Endothelial cell of hepatic sinusoid (primary cell): ENCODE measurements at regions not wholly inside any gene's neighbourhood (a gene's known extent, or its start where the extent isn't known, plus 50 kb on each side); places are given as distances from the start of the nearest gene placed in this dataset.

Experiments
- in situ Hi-C: cut with HindIII; loops from 2 replicates; pipeline ENCODE4 v1.10.0; 2017; ENCODE audit warnings: low sequenced_read_pairs

- in situ Hi-C loops, result no loop called here
These were observed 249.8 kb downstream of the TXNL1 start for GRCh38 chr18:56388571-56388970.

- in situ Hi-C loops, result no loop called here
These were observed 251.5 kb downstream of the TXNL1 start for GRCh38 chr18:56386856-56387255.

- in situ Hi-C loops, result no loop called here
These were observed 255.0 kb downstream of the TXNL1 start for GRCh38 chr18:56383349-56383748.

- in situ Hi-C loops, result no loop called here
These were observed 255.9 kb downstream of the TXNL1 start for GRCh38 chr18:56382541-56382940.

- in situ Hi-C loops, result no loop called here
These were observed 257.2 kb downstream of the TXNL1 start for GRCh38 chr18:56381196-56381595.

- in situ Hi-C loops, result no loop called here
These were observed 257.7 kb downstream of the TXNL1 start for GRCh38 chr18:56380685-56381084.

GRCh38 chr18:56379256-56379655 is 259.1 kb downstream of the TXNL1 start:
- in situ Hi-C loops, result loop anchor here (5.0 kb wide), 2 partner anchors 33 to 57 kb away; no protein-coding TSS in a partner anchor

GRCh38 chr18:56377231-56377630 is 261.2 kb downstream of the TXNL1 start:
- in situ Hi-C loops, result loop anchor here (5.0 kb wide), 2 partner anchors 35 to 55 kb away; no protein-coding TSS in a partner anchor

- in situ Hi-C loops, result no loop called here
These were observed 264.3 kb downstream of the TXNL1 start for GRCh38 chr18:56374007-56374655.

- in situ Hi-C loops, result no loop called here
These were observed 264.8 kb downstream of the TXNL1 start for GRCh38 chr18:56373601-56374000.

GRCh38 chr18:56368066-56368465 is 270.3 kb downstream of the TXNL1 start:
- in situ Hi-C loops, result no loop called here

- in situ Hi-C loops, result no loop called here
These were observed 279.6 kb downstream of the TXNL1 start for GRCh38 chr18:56358608-56359280.

- in situ Hi-C loops, result no loop called here
These were observed 284.6 kb downstream of the TXNL1 start for GRCh38 chr18:56353663-56354260.

GRCh38 chr18:56351911-56352500 is 286.4 kb downstream of the TXNL1 start:
- in situ Hi-C loops, result no loop called here

GRCh38 chr18:56337507-56337906 is 300.9 kb downstream of the TXNL1 start:
- in situ Hi-C loops, result no loop called here

- in situ Hi-C loops, result no loop called here
These were observed 304.6 kb downstream of the TXNL1 start for GRCh38 chr18:56333839-56334238.

- in situ Hi-C loops, result no loop called here
These were observed 305.2 kb downstream of the TXNL1 start for GRCh38 chr18:56333146-56333545.

GRCh38 chr18:56332371-56332770 is 306.0 kb downstream of the TXNL1 start:
- in situ Hi-C loops, result no loop called here

- in situ Hi-C loops, result no loop called here
These were observed 307.9 kb downstream of the TXNL1 start for GRCh38 chr18:56330366-56331110.

GRCh38 chr18:56329536-56329935 is 308.9 kb downstream of the TXNL1 start:
- in situ Hi-C loops, result no loop called here
